GM12865 (cell line): ENCODE measurements at regions not wholly inside any gene's neighbourhood (a gene's known extent, or its start where the extent isn't known, plus 50 kb on each side); places are given as distances from the start of the nearest gene placed in this dataset.

ENCODE experiments used
- DNase-seq: peaks from one replicate; pipeline ENCODE4 v3.0.0; 2010; ENCODE audit warnings: low read depth
- H3K4me3 ChIP-seq: 2 replicates; pipeline ENCODE4 v1.5.1; 2011; ENCODE audit warnings: mild to moderate bottlenecking, low read depth, low read length, control low read depth
- CTCF ChIP-seq: IDR thresholded peaks from 2 replicates; pipeline ENCODE4 v1.5.1; 2011; ENCODE audit warnings: low read length, control low read depth, low read depth, inconsistent platforms; ENCODE audit not compliant: insufficient read depth; ENCODE audit errors: missing control alignments

DNA sequence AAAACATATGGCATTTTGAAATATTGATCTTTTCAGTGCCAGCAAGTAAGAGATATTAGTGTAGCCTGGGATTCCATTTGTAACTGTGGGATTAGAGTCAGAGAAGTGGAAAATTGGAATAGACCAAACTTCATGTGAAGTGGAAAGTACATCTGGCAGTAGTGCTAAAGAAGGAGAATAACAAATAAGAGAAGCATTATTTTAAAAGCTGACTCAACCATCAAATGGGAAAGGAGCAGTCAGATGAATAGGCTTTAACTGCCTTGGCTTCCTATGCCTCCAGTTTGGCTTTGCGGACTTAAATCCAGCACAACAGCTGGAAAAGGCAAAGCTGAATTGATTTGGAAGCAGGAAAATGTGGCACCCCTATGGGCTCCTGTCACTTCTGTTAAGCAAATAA lies 623.1 kb downstream of the TSN start:
- TF ChIP-seq CTCF, result no peak
- DNase-seq, result no peak
- no peak overlapping the region for H3K4me3 ChIP-seq

DNA sequence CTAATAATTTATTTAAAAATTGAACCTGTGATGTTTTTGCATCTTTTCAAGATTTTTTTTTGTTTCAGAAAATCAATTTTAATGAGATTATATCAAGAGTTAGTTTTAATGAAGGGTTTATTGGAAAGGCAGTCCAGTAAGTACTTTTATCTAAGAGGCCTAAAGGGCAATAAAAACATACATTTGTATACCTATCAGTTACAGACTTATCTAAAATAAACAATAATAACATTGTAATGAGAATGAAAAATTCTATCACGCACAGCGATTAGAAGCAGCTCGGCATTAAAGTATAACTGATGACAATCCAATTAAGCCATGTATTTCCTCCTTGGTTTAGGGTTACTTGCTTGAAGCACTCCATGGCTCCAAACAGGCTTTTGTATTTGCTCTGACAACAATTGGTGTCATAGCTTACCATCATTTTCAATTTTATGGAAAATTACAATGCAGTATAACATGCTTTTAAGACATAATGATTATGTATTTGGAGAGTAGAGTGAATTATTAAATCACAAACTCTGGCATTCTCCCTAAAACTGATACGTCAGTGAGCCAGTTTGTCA lies 629.4 kb downstream of the TSN start:
- no peak for DNase-seq
- H3K4me3 ChIP-seq, result no peak overlapping the region
- no peak for TF ChIP-seq CTCF

- no peak overlapping the region for H3K4me3 ChIP-seq
- TF ChIP-seq CTCF, result no peak
- DNase-seq, result no peak
Observed at GRCh38 chr2:122388208-122388607, 632.8 kb downstream of the TSN start.

GRCh38 chr2:122389694-122390093 lies 634.2 kb downstream of the TSN start:
- TF ChIP-seq CTCF, result no peak
- DNase-seq, result no peak
- no peak overlapping the region for H3K4me3 ChIP-seq

DNA sequence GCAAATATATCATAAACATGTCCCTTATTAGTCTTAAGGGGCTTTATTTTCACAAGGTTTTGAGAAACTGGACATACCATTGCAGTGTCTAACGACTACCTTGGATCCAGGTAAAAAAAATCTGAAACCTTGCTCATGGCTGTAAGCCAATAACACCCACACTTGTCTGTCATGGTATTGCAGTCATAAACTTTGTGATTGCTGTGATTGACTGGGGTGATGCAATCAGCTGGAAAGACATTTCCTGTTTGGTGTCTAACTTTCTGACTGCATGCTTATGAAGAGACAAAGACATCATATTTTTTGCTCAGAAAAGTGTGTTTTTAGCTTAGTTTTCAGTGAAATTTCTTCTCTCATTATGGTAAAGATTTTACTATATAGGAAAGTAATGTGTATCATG lies 635.0 kb downstream of the TSN start:
- peak; percentile 1 for DNase-seq
- H3K4me3 ChIP-seq, result no peak overlapping the region
- no peak for TF ChIP-seq CTCF

DNA sequence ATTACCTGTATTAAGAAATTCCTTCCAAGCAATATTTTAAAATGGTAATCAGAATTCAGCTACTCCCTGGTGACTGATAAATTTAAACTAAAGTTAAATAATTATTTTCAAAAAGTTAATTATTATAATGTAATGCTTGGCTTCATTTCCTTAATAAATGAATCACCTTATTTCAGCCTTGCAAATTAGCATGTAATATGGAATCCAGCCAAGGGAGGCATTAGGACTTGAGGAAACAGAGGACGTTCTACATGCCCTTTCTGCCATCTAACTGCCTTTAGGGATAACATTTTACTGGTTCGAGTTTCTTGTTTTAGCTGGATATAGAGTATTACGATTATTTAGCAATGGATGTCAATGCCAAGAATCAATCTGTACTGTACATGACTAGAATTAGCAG lies 636.3 kb downstream of the TSN start:
- TF ChIP-seq CTCF, result no peak
- DNase-seq, result no peak
- no peak overlapping the region for H3K4me3 ChIP-seq

DNA sequence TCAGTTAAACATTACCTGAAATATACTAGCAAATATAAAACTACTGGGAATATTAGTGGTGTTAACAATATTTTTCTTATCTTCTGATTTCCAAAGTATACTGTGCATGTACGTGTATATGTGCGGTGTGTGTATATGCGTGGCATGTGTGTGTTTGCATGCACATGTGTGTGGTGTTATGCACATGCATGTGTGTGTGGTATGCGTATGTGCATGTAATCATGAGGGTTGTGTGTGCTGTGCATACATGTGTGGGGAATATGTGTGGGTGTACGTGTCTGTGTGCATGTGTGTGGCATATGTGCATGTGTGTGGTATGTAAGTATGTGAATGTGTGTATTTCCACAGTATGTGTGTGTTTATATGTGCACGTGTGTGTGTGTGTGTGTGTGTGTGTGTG lies 640.2 kb downstream of the TSN start:
- no peak overlapping the region for H3K4me3 ChIP-seq
- TF ChIP-seq CTCF, result no peak
- no peak for DNase-seq
